PFSK-1 (cell line): ENCODE measurements at regions not wholly inside any gene's neighbourhood (a gene's known extent, or its start where the extent isn't known, plus 50 kb on each side); places are given as distances from the start of the nearest gene placed in this dataset.

Source experiments
- POLR2AphosphoS5 ChIP-seq: IDR thresholded peaks from 2 replicates; pipeline ENCODE4 v1.6.1; 2012; ENCODE audit warnings: low read depth, mild to moderate bottlenecking, control low read depth, low read length, moderate library complexity
- SIN3A ChIP-seq: IDR thresholded peaks from 2 replicates; pipeline ENCODE4 v1.6.1; 2012; ENCODE audit warnings: mild to moderate bottlenecking, low read length, moderate library complexity, borderline replicate concordance; ENCODE audit not compliant: insufficient read depth
- TAF1 ChIP-seq: IDR thresholded peaks from 2 replicates; pipeline ENCODE4 v1.6.1; 2012; ENCODE audit warnings: low read length, control low read depth, borderline replicate concordance; ENCODE audit not compliant: insufficient read depth
- TF ChIP-seq, protein P1 (sequence below), 2 experiments: IDR thresholded peaks; 2 replicates each; pipeline versions ENCODE4 v1.6.1 to v1.8.0; 2011 to 2012; ENCODE audit warnings: low read depth in 2 of 2, low read length in 2 of 2, control low read depth in 1 of 2, inconsistent platforms in 1 of 2, mild to moderate bottlenecking in 1 of 2, moderate library complexity in 1 of 2; ENCODE audit not compliant: insufficient read depth in 1 of 2

DNA sequence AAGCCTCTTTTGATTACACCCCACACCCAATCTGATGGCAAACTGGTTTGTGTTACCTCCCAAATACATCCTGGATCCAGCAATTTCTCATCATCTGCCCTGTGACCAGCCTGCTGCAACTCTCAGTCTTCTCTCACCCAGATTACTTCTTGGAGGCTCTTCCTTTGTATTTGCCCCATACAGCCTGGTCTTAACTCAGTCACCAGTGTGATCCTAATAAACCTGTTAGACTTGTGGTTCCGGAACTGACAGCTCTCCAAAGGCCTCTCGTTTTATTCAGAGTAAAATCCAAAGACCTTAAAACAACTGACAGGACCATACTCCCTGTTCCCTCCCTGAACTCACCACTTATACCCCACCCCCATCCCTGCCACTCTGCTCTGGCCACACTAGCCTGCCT, 228.2 kb upstream of the PAPPA start:
- TF ChIP-seq, protein P1, sequence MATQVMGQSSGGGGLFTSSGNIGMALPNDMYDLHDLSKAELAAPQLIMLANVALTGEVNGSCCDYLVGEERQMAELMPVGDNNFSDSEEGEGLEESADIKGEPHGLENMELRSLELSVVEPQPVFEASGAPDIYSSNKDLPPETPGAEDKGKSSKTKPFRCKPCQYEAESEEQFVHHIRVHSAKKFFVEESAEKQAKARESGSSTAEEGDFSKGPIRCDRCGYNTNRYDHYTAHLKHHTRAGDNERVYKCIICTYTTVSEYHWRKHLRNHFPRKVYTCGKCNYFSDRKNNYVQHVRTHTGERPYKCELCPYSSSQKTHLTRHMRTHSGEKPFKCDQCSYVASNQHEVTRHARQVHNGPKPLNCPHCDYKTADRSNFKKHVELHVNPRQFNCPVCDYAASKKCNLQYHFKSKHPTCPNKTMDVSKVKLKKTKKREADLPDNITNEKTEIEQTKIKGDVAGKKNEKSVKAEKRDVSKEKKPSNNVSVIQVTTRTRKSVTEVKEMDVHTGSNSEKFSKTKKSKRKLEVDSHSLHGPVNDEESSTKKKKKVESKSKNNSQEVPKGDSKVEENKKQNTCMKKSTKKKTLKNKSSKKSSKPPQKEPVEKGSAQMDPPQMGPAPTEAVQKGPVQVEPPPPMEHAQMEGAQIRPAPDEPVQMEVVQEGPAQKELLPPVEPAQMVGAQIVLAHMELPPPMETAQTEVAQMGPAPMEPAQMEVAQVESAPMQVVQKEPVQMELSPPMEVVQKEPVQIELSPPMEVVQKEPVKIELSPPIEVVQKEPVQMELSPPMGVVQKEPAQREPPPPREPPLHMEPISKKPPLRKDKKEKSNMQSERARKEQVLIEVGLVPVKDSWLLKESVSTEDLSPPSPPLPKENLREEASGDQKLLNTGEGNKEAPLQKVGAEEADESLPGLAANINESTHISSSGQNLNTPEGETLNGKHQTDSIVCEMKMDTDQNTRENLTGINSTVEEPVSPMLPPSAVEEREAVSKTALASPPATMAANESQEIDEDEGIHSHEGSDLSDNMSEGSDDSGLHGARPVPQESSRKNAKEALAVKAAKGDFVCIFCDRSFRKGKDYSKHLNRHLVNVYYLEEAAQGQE (IDR thresholded peaks at IDR 0.05; ENCODE audit: insufficient read depth in 1 of 2, low read depth in 2 of 2, low read length in 2 of 2), result no peak
- TF ChIP-seq SIN3A, result no peak
- TF ChIP-seq POLR2AphosphoS5, result no peak
- TF ChIP-seq TAF1, result no peak
